NCI-H2107 treated with DMSO at 0.1 percent for 48 hours (cell line): ENCODE measurements at regions not wholly inside any gene's neighbourhood (a gene's known extent, or its start where the extent isn't known, plus 50 kb on each side); places are given as distances from the start of the nearest gene placed in this dataset.
"Not testable (repeated sequence)": the region's sequence is repeated elsewhere in the genome, so short reads cannot be mapped to it uniquely, and the experiment has no call there.

Source experiments
- DNase-seq: peaks from one replicate; lab custom pipeline; 2025; ENCODE audit not compliant: unreplicated experiment; lab: John Stamatoyannopoulos, UW

GRCh38 chr7:16267953-16268820 lies 153.2 kb downstream of the CRPPA start:
- no peak for DNase-seq

GRCh38 chr7:16266877-16267276 lies 154.5 kb downstream of the CRPPA start:
- no peak for DNase-seq

GRCh38 chr7:16266470-16266869 lies 154.9 kb downstream of the CRPPA start:
- DNase-seq, result not testable (repeated sequence)

GRCh38 chr7:16265863-16266458 lies 155.4 kb downstream of the CRPPA start:
- DNase-seq, result no peak

- DNase-seq, result no peak
Measured at GRCh38 chr7:16264823-16265804, 156.2 kb downstream of the CRPPA start.

- DNase-seq, result no peak
Measured at GRCh38 chr7:16264036-16264819, 157.1 kb downstream of the CRPPA start.

- DNase-seq, result not testable (repeated sequence)
Measured at GRCh38 chr7:16263377-16263776, 158.0 kb downstream of the CRPPA start.

- no peak for DNase-seq
Measured at GRCh38 chr7:16261654-16262053, 159.7 kb downstream of the CRPPA start.

- DNase-seq, result no peak
Measured at GRCh38 chr7:16261100-16261499, 160.2 kb downstream of the CRPPA start.

GRCh38 chr7:16260236-16260728 lies 161.1 kb downstream of the CRPPA start:
- DNase-seq, result no peak

GRCh38 chr7:16256419-16256818 lies 164.9 kb downstream of the CRPPA start:
- not testable (repeated sequence) for DNase-seq

GRCh38 chr7:16255952-16256351 lies 165.4 kb downstream of the CRPPA start:
- DNase-seq, result not testable (repeated sequence)

GRCh38 chr7:16250655-16251054 lies 170.7 kb downstream of the CRPPA start:
- DNase-seq, result not testable (repeated sequence)

GRCh38 chr7:16249204-16249603 lies 172.1 kb downstream of the CRPPA start:
- not testable (repeated sequence) for DNase-seq

GRCh38 chr7:16248556-16248955 lies 172.8 kb downstream of the CRPPA start:
- not testable (repeated sequence) for DNase-seq

- no peak for DNase-seq
Measured at GRCh38 chr7:16244469-16244868, 176.9 kb downstream of the CRPPA start.

GRCh38 chr7:16242920-16243319 lies 178.4 kb downstream of the CRPPA start:
- no peak for DNase-seq

- no peak for DNase-seq
Measured at GRCh38 chr7:16241017-16241416, 180.3 kb downstream of the CRPPA start.

GRCh38 chr7:16236381-16236780 lies 185.0 kb downstream of the CRPPA start:
- no peak for DNase-seq
